ENCODE measurements at regions not wholly inside any gene's neighbourhood (a gene's known extent, or its start where the extent isn't known, plus 50 kb on each side); places are given as distances from the start of the nearest gene placed in this dataset.

DNA sequence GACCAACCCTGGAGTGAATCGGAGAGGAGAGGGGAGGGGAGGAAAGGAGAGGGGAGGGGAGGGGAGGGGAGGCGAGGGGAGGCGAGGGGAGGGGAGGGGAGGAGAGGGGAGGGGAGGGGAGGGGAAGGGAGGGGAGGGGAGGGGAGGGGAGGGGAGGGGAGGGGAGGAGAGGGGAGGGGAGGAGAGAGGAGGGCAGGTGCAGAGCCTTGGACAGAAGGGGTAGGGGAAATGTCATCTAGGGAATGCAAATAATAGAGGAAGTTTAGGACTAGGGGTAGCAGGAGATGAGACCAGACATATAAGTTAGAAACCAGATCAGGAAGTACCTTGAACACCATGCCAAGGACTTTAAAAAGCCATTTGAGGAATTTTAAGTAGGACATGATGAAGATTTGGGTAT, 119.8 kb downstream of the RBFOX3 start:
- intact Hi-C loops (cut with DNase I) = no loop called here
- no peaks in the 10 kb centered on the region for H3K4me1 ChIP-seq
- no peak for DNase-seq
- H3K4me3 ChIP-seq = no peak overlapping the region
- no peak overlapping the region for H3K27ac ChIP-seq
- H3K27me3 ChIP-seq = no peaks in the 10 kb centered on the region
- H3K9me3 ChIP-seq = no peaks in the 10 kb centered on the region
- H3K36me3 ChIP-seq = no peaks in the 10 kb centered on the region
- no peak overlapping the region for H3K9ac ChIP-seq (ENCODE audit: low read depth in 2 of 2, low read length in 2 of 2)
- TF ChIP-seq, protein P1, sequence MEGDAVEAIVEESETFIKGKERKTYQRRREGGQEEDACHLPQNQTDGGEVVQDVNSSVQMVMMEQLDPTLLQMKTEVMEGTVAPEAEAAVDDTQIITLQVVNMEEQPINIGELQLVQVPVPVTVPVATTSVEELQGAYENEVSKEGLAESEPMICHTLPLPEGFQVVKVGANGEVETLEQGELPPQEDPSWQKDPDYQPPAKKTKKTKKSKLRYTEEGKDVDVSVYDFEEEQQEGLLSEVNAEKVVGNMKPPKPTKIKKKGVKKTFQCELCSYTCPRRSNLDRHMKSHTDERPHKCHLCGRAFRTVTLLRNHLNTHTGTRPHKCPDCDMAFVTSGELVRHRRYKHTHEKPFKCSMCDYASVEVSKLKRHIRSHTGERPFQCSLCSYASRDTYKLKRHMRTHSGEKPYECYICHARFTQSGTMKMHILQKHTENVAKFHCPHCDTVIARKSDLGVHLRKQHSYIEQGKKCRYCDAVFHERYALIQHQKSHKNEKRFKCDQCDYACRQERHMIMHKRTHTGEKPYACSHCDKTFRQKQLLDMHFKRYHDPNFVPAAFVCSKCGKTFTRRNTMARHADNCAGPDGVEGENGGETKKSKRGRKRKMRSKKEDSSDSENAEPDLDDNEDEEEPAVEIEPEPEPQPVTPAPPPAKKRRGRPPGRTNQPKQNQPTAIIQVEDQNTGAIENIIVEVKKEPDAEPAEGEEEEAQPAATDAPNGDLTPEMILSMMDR (IDR thresholded peaks at IDR 0.05) = no peak

DNA sequence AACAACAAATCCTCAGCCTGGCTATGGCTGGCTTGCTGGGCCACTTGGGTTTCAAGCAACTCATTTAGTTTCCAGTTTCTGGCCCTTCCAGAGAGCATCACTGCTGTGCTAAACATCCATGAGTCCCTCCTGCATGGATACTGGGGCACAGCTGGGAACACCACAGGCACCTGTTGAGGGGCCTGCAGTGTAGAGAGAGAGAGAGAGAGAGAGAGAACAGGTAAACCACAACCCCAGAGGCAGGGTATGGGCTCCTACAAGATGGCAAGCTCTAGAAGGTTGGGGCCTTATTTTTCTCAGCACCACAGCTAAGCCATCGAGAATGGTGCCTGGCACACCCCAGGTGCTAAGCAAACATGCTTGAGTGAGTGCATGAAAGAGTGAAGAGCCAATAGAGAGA, 120.3 kb downstream of the RBFOX3 start:
- no peak for DNase-seq
- H3K9me3 ChIP-seq = no peaks in the 10 kb centered on the region
- intact Hi-C loops (cut with DNase I) = no loop called here
- H3K27ac ChIP-seq = no peak overlapping the region
- H3K36me3 ChIP-seq = no peaks in the 10 kb centered on the region
- no peak overlapping the region for H3K4me3 ChIP-seq
- TF ChIP-seq, protein P1 (IDR thresholded peaks at IDR 0.05) = no peak
- H3K4me1 ChIP-seq = no peaks in the 10 kb centered on the region
- no peak overlapping the region for H3K9ac ChIP-seq (ENCODE audit: low read depth in 2 of 2, low read length in 2 of 2)
- H3K27me3 ChIP-seq = no peaks in the 10 kb centered on the region

DNA sequence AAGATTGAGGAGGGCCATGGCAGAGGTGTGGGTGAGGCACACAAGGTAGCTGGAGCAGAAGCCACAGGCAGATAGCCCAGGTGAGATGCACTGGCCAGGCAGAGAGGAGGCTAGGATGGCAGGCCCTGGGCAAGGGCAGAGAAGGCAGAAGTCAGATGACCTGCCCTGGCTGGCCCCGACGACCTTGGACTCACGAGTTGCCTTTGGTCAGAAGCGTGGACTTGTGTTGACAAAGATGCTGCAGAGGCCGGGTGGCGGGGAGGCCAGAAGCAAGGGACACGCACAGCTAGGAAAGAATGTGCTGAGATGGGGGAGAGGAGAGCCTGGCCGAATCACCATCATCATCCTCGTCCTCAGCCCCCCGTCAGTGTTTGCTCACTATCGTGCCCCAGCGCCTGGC, 123.7 kb downstream of the RBFOX3 start:
- no peak overlapping the region for H3K4me3 ChIP-seq

DNA sequence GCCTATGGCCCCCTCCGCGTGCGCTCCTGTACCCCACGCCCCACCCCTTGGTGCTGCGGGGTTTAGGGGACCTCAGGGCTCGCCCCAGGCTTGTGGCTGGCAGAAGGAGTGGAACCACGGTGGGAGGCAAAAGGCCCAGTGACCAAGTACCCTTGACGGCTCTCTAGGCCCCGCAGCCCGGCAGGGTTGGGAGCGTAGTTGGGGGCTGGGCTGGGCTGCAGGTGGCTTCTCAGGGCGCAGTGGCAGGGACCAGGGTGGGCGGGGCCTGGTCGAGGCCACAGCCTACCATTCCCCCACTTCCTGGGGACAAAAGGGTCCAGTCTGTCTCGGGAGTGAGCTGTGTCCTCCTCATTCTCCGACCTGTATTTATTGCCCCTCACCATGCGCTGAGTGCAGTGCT, 124.9 kb downstream of the RBFOX3 start:
- no peaks in the 10 kb centered on the region for H3K9me3 ChIP-seq
- intact Hi-C loops (cut with DNase I) = no loop called here
- TF ChIP-seq, protein P1 (IDR thresholded peaks at IDR 0.05) = no peak
- H3K27me3 ChIP-seq = no peaks in the 10 kb centered on the region
- DNase-seq = no peak
- no peaks in the 10 kb centered on the region for H3K4me1 ChIP-seq
- no peak overlapping the region for H3K9ac ChIP-seq (ENCODE audit: low read depth in 2 of 2, low read length in 2 of 2)
- no peak overlapping the region for H3K27ac ChIP-seq
- H3K36me3 ChIP-seq = no peaks in the 10 kb centered on the region
- no peak overlapping the region for H3K4me3 ChIP-seq

More for the DNA sequence above, 123.7 kb downstream of the RBFOX3 start:
- Histone ChIP-seq H3K4me1 (no peaks in the 10 kb centered on the region), H3K27ac (no peak overlapping the region), H3K36me3 (no peaks in the 10 kb centered on the region), H3K9me3 (no peaks in the 10 kb centered on the region), H3K27me3 (no peaks in the 10 kb centered on the region), H3K9ac (ENCODE audit: low read depth in 2 of 2, low read length in 2 of 2) (no peak overlapping the region)
- DNase-seq = no peak
- intact Hi-C loops (cut with DNase I) = no loop called here
- TF ChIP-seq, protein P1 (IDR thresholded peaks at IDR 0.05) = no peak

DNA sequence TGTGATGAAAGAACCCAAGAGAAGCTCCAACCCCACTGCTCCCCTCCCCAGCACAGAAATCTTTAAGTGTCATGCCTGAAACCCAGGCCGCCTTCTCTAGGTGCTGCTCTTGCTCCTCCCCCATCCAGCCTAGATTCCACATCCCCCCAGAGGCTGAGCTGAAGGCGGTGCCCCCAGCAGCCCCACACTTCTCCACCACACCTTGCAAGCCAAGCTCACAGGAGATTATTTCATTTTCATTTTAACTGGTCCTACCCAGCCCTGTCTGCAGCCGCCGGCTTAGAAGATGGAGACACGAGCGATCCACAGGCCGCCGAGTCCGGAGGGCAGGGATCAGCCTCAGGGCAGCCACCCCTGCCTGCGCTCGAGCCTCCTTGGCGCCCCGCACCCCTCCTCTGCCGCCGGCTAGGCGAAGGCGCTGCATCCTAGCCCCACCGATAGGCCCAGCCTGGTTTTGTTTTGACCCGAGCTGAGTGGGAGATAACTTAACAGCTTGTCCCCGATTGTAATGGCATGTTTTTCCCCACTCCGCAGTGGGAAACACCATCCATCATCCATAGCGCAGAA, 125.3 kb downstream of the RBFOX3 start:
- TF ChIP-seq, protein P1 (IDR thresholded peaks at IDR 0.05) = no peak
- no peaks in the 10 kb centered on the region for H3K36me3 ChIP-seq
- H3K27me3 ChIP-seq = no peaks in the 10 kb centered on the region
- DNase-seq = no peak
- no peak overlapping the region for H3K9ac ChIP-seq (ENCODE audit: low read depth in 2 of 2, low read length in 2 of 2)
- H3K27ac ChIP-seq = no peak overlapping the region
- intact Hi-C loops (cut with DNase I) = no loop called here
- no peak overlapping the region for H3K4me3 ChIP-seq
- no peaks in the 10 kb centered on the region for H3K9me3 ChIP-seq
- H3K4me1 ChIP-seq = no peaks in the 10 kb centered on the region
